ENCODE measurements at regions not wholly inside any gene's neighbourhood (a gene's known extent, or its start where the extent isn't known, plus 50 kb on each side); places are given as distances from the start of the nearest gene placed in this dataset.

GRCh38 chrX:39384996-39385395 is 583.7 kb downstream of the MID1IP1 start:
- intact Hi-C loops (cut with DNase I), result no loop called here
- no peak for DNase-seq

GRCh38 chrX:39388730-39389129 is 587.5 kb downstream of the MID1IP1 start:
- intact Hi-C loops (cut with DNase I), result no loop called here
- no peak for DNase-seq

GRCh38 chrX:39396358-39396995 is 595.2 kb downstream of the MID1IP1 start:
- no peak for DNase-seq
- intact Hi-C loops (cut with DNase I), result no loop called here

DNA sequence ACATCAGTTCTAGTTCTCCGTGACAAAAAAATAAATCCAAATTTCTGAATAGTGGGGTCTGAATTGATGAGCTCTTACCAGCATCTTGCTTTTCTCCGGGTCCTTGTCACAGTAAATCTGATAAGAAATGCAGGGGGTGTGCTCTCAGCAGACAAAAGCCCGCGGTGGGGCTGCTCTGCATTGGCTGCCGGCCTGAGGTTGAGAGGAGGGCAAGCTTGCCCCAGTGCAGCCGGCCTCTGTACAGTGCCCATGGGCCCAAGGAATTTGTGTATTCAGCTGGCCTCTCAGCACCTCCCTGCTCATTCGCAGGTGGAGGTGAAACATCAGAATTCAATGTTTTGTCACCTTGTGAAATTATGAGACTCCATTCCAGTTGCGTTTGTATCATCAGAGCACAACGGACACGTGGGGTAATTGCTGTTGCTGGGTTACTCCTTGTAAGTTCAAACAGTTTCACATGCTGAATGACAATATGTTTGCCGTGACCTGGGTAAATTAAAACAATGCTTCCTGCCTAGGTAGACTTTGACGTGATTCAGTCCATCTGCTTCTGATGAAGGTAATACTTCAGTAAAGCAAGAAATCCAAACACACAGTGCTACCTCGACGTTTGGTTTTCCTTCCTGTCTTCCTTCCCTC is 596.4 kb downstream of the MID1IP1 start:
- DNase-seq, result no peak
- intact Hi-C loops (cut with DNase I), result no loop called here

DNA sequence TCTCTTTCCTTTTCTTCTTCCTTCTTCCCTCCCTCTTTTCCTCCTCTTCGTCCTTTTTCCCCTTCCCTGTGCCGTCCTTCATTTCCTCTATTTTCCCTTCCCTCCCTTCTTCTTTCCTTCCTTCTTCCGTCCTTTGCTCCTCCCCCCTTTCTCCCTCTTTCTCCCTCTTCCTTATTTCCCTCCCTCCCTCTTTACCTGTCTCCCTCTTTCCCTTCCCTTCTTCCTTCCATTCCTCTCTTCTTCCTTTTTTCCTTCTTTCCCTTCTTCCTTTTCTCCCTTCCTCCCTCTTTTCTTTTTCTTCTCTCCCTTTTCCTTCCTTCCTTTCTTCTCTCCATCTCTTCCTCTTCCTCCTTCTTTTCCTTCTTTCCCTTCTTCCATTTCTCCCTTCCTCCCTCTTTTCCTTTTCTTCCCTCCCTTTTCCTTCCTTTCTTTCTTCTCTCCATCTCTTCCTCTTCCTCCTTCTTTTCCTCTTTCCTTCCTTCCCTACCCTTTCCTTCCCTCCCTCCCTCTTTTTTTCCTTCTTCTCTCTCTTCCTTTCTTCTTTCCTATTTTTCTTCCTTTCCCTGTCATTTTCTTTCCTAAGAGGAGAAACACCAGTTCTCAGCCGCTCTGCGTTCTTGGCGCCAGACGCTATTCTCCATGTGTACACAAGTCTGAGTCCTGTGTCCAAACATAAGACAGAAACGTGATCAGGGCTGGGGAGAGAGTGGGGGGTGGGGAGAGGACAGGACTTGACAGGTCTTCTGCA is 597.1 kb downstream of the MID1IP1 start:
- intact Hi-C loops (cut with DNase I), result no loop called here
- no peak for DNase-seq

GRCh38 chrX:39398963-39399261 is 597.7 kb downstream of the MID1IP1 start:
- intact Hi-C loops (cut with DNase I), result no loop called here
- DNase-seq, result peak in 2 of 42 donors; percentile 43 to 46

DNA sequence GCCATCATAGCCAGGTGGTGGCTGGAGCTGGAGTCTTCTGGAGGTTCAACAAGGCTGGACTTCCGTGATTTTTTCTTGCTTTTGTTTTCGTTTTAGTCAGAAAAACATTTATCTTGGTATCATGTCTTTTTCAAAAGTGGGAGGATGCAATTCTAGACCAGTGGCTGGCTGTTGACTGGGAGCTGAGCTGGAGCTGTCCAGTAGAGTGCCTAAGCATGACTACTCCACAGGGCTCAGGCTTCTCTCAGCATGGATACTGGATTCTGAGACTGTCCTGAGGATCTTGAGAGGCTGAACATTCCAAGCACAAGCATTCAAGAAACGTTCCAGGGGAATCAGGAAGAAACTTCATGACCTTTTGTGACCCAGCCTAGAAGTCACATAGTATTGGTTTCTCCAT is 598.1 kb downstream of the MID1IP1 start:
- intact Hi-C loops (cut with DNase I), result no loop called here
- no peak for DNase-seq

DNA sequence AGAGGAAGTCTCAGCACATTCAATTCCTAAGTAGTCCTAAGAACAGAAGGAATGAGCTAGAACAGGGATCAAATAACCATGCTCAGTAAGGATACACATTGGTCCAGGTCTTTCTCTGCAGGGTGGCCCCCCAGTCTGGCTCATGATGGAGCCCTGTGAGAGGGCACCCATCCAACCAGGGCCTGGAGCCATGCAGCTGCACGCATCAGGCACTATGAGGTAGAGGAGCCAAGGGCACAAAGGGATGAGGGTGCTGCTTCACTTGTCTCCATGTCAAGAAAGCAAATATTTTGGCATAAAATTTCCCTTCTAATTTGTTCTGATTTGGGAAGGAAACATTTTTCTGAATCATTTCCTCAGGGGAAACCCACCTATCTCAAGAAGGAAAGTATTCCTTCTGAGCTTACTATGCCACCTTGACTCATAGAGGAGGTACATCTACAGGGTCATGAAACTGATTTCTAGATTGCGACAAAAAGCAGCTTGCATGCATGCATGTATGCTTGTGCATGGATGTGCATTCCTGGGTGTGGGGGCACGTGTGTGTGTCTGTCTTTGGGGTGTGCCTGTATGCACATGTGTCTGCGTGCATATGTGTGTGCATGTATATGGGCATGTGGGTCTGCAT is 600.3 kb downstream of the MID1IP1 start:
- no peak for DNase-seq
- intact Hi-C loops (cut with DNase I), result no loop called here

DNA sequence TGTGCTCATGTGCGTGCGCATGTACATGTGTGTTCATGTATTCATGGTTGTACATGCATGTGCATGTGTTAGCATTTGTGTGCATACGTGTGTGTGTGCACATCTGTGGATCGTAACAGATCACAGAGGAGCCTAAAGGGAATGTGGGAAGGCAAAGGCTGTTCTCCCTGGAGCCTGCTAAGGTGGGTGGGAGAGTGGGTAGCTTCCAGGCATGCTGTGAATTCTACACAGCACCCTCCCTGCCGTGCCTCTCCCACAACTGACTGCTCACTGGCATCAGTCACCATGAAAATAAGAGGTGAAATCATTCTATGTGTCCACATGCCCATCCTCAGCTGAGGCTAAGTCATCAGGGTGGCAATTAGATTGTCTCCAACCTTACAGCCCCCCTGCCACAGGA is 600.9 kb downstream of the MID1IP1 start:
- intact Hi-C loops (cut with DNase I), result no loop called here
- DNase-seq, result peak in 29 of 42 donors; percentile 4 to 74 (median 38)

DNA sequence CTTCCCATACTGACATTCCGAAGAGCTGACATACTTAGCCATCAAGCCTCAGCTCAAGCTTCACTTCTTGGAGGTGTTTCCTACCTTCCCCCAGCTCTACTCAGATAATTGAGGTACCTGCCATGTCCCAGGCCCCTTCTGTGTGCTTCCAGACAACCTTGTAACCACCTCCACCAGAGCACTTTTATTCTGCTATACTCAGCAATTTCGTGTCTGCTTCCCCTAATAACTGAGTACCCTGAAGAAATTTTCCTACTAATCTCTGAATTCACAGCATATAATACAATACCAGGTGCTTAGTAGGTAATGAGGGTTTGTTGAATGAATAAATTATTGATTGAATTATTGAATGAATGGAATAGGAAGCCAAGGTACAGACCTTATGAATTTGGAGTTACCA is 605.5 kb downstream of the MID1IP1 start:
- intact Hi-C loops (cut with DNase I), result no loop called here
- DNase-seq, result no peak

GRCh38 chrX:39409246-39409917 is 608.1 kb downstream of the MID1IP1 start:
- intact Hi-C loops (cut with DNase I), result no loop called here
- no peak for DNase-seq

DNA sequence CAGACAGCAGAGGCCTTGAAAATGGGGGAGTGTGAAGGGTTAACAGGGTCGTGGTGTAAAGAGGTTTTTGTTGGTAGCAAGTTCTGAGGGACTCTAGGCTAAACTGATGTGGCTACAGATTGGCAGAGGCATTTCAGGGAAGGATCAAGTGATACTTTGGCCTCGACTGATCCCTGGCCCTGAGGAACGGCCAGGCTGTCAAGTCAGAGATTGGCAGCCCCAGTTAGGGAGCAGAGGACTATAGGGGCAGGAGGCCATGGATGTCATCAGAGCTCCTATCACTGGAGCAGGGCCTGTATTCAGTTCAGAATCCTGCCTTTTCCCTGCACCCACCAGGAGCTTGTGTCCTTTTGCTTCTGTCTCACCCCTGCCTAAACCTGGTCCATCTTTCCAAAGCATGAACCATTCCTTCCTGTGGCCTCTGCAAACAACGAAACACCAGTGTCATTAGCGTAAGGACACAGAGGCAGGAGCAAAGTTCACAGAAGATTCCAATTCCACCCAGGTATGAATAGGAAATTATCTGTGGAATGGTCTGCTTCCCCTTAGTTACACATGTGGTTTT is 613.1 kb downstream of the MID1IP1 start:
- no peak for DNase-seq
- intact Hi-C loops (cut with DNase I), result no loop called here

DNA sequence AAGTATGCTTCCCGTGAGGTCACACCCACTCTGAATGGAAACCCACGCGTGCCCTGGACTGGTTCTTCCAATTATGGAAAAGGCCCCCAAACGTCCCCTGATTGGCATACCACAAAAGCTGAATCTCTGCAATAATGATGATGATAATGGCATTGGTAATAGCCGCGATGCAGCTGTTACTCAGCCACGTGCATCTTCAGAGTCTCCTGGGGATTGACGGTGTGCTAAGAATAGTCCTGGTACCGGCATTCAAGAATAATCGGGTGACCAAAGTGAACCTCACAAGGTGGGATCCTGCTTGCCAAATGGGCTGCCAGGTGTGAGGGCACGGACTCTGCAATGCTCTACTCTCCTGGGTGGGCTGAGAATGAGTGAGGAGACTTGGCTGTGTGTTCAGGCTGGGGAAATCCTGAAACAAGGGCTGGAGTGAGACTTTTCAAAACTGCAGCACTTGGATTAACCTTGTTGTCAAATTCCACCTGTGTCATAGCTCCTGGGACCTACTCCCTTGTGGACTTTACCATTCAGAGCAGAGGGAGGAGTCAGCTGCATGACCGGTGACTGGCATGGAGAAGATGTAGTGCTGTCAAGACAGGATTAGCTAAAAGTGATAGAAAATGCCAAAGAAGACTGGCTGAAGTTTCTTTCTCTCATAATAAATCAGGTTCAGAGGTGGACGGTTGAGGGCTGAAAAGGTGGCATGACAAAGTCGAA is 615.4 kb downstream of the MID1IP1 start:
- intact Hi-C loops (cut with DNase I), result no loop called here

GRCh38 chrX:39418254-39418704 is 617.0 kb downstream of the MID1IP1 start:
- intact Hi-C loops (cut with DNase I), result no loop called here
- DNase-seq, result no peak

More for the DNA sequence above, 615.4 kb downstream of the MID1IP1 start:
- DNase-seq, result no peak

GRCh38 chrX:39418731-39419638 is 617.7 kb downstream of the MID1IP1 start:
- DNase-seq, result no peak
- intact Hi-C loops (cut with DNase I), result no loop called here

- intact Hi-C loops (cut with DNase I), result no loop called here
- no peak for DNase-seq
Observed at GRCh38 chrX:39421006-39421405, 619.7 kb downstream of the MID1IP1 start.

- intact Hi-C loops (cut with DNase I), result no loop called here
- DNase-seq, result no peak
Observed at GRCh38 chrX:39425124-39425806, 624.0 kb downstream of the MID1IP1 start.

All from head of caudate nucleus (tissue), 42 donors.